ENCODE measurements at regions not wholly inside any gene's neighbourhood (a gene's known extent, or its start where the extent isn't known, plus 50 kb on each side); places are given as distances from the start of the nearest gene placed in this dataset.

GRCh38 chr20:39155971-39156370 lies 193.8 kb downstream of the DHX35 start:
- no peak for TF ChIP-seq CTCF (IDR thresholded peaks at IDR 0.05; ENCODE audit: borderline replicate concordance, control extremely low read depth, extremely low read depth, insufficient read depth, missing control alignments)
- in situ Hi-C loops (cut with MboI; ENCODE audit: low sequenced_read_pairs, unreplicated experiment) = no loop called here
- no peak for DNase-seq (ENCODE audit: low spot score)

- in situ Hi-C loops (cut with MboI; ENCODE audit: low sequenced_read_pairs, unreplicated experiment) = no loop called here
- DNase-seq (ENCODE audit: low spot score) = no peak
- TF ChIP-seq CTCF (IDR thresholded peaks at IDR 0.05; ENCODE audit: borderline replicate concordance, control extremely low read depth, extremely low read depth, insufficient read depth, missing control alignments) = no peak
These were observed 190.6 kb downstream of the DHX35 start for GRCh38 chr20:39152742-39153141.

GRCh38 chr20:39152126-39152525 lies 190.0 kb downstream of the DHX35 start:
- in situ Hi-C loops (cut with MboI; ENCODE audit: low sequenced_read_pairs, unreplicated experiment) = no loop called here
- no peak for DNase-seq (ENCODE audit: low spot score)
- no peak for TF ChIP-seq CTCF (IDR thresholded peaks at IDR 0.05; ENCODE audit: borderline replicate concordance, control extremely low read depth, extremely low read depth, insufficient read depth, missing control alignments)

- no peak for DNase-seq (ENCODE audit: low spot score)
- in situ Hi-C loops (cut with MboI; ENCODE audit: low sequenced_read_pairs, unreplicated experiment) = no loop called here
These were observed 188.4 kb downstream of the DHX35 start for GRCh38 chr20:39150501-39150900.

GRCh38 chr20:39146394-39146793 lies 184.2 kb downstream of the DHX35 start:
- in situ Hi-C loops (cut with MboI; ENCODE audit: low sequenced_read_pairs, unreplicated experiment) = no loop called here

More at GRCh38 chr20:39150501-39150900, 188.4 kb downstream of the DHX35 start:
- no peak for TF ChIP-seq CTCF (IDR thresholded peaks at IDR 0.05; ENCODE audit: borderline replicate concordance, control extremely low read depth, extremely low read depth, insufficient read depth, missing control alignments)

GRCh38 chr20:39145921-39146320 lies 183.8 kb downstream of the DHX35 start:
- in situ Hi-C loops (cut with MboI; ENCODE audit: low sequenced_read_pairs, unreplicated experiment) = no loop called here
- no peak for DNase-seq (ENCODE audit: low spot score)
- no peak for TF ChIP-seq CTCF (IDR thresholded peaks at IDR 0.05; ENCODE audit: borderline replicate concordance, control extremely low read depth, extremely low read depth, insufficient read depth, missing control alignments)

More at GRCh38 chr20:39146394-39146793, 184.2 kb downstream of the DHX35 start:
- no peak for TF ChIP-seq CTCF (IDR thresholded peaks at IDR 0.05; ENCODE audit: borderline replicate concordance, control extremely low read depth, extremely low read depth, insufficient read depth, missing control alignments)
- no peak for DNase-seq (ENCODE audit: low spot score)

GRCh38 chr20:39144757-39145156 lies 182.6 kb downstream of the DHX35 start:
- in situ Hi-C loops (cut with MboI; ENCODE audit: low sequenced_read_pairs, unreplicated experiment) = no loop called here
- no peak for DNase-seq (ENCODE audit: low spot score)
- no peak for TF ChIP-seq CTCF (IDR thresholded peaks at IDR 0.05; ENCODE audit: borderline replicate concordance, control extremely low read depth, extremely low read depth, insufficient read depth, missing control alignments)
